GM12878 (cell line): ENCODE measurements at regions not wholly inside any gene's neighbourhood (a gene's known extent, or its start where the extent isn't known, plus 50 kb on each side); places are given as distances from the start of the nearest gene placed in this dataset.

ENCODE experiments used
- ATAC-seq: fragments of 200-7000 bp; cut with Tn5 transposase; 3 replicates; pipeline ENCODE4 v1.9.1; 2020; ENCODE audit warnings: mild to moderate bottlenecking, moderate library complexity
- BruUV-seq: library from RNA; stranded (reverse); fragments of 400-500 nt; replicated peaks from 2 replicates; lab custom pipeline; 2021; lab: Mats Ljungman, UMichigan
- CTCF ChIA-PET: fragments of 300-600 bp; sonication (Branson Sonifier 250); formaldehyde crosslinking; extraction: SDS; loops from one replicate; lab custom pipeline; 2021; ENCODE audit warnings: inconsistent platforms; lab: Yijun Ruan, JAX
- POLR2A ChIA-PET: fragments of 350-600 bp; formaldehyde crosslinking; extraction: SDS; loops from one replicate; lab custom pipeline; 2021; ENCODE audit warnings: inconsistent platforms; lab: Charles Lee
- RAD21 ChIA-PET: fragments of 300-600 bp; sonication (Branson Sonifier 250); formaldehyde crosslinking; loops from one replicate; lab custom pipeline; 2023; ENCODE audit warnings: antibody characterized with exemption; ENCODE audit not compliant: unreplicated experiment; lab: Charles Lee
- SMC1A ChIA-PET: fragments of 300-600 bp; sonication (Branson Sonifier 250); formaldehyde crosslinking; loops from one replicate; lab custom pipeline; 2023; ENCODE audit not compliant: unreplicated experiment, uncharacterized antibody; lab: Charles Lee
- DNase-seq: peaks from one replicate; pipeline ENCODE4 v3.0.0-alpha.2; 2011; ENCODE audit warnings: low read depth, low spot score
- FAIRE-seq: peaks from 3 replicates; lab custom pipeline; 2011; peaks lifted over from hg19 to GRCh38; lab: Jason Lieb, UNC
- H2AFZ ChIP-seq: 2 replicates; pipeline ENCODE4 v1.6.0; 2011; ENCODE audit warnings: low read depth, low read length, control low read depth; ENCODE audit not compliant: control insufficient read depth
- H3K27ac ChIP-seq: 2 replicates; pipeline ENCODE4 v1.5.1; 2011; ENCODE audit warnings: control low read depth; ENCODE audit not compliant: control insufficient read depth, insufficient read depth
- H3K27me3 ChIP-seq, 2 experiments: replicated peaks in 1 of 2; 2 replicates each; pipeline versions ENCODE4 v1.6.0 to v1.6.1; 2011; ENCODE audit warnings: low read length in 1 of 2; ENCODE audit not compliant: control insufficient read depth in 2 of 2, insufficient read depth in 2 of 2
- H3K36me3 ChIP-seq, 2 experiments: 2 replicates each; pipeline ENCODE4 v1.5.1; 2011; ENCODE audit warnings: low read length in 1 of 2; ENCODE audit not compliant: control insufficient read depth in 2 of 2, insufficient read depth in 2 of 2
- H3K4me1 ChIP-seq: 2 replicates; pipeline ENCODE4 v1.6.1; 2011; ENCODE audit warnings: mild to moderate bottlenecking, low read length, moderate library complexity, mixed read lengths; ENCODE audit not compliant: control insufficient read depth, insufficient read depth
- H3K4me2 ChIP-seq: 2 replicates; pipeline ENCODE4 v1.6.0; 2011; ENCODE audit warnings: control low read depth; ENCODE audit not compliant: control insufficient read depth, insufficient read depth
- H3K4me3 ChIP-seq: fragments of 200-600 bp; sonication (generic); 2 replicates; pipeline ENCODE4 v1.5.1; 2016
- H3K79me2 ChIP-seq: 2 replicates; pipeline ENCODE4 v1.6.0; 2011; ENCODE audit warnings: low read length; ENCODE audit not compliant: control insufficient read depth, insufficient read depth
- H3K9ac ChIP-seq: 2 replicates; pipeline ENCODE4 v1.8.0; 2011; ENCODE audit warnings: low read length, control low read depth, mixed read lengths; ENCODE audit not compliant: control insufficient read depth, insufficient read depth
- H3K9me3 ChIP-seq: replicated peaks from 3 replicates; pipeline ENCODE4 v1.5.1; 2011; ENCODE audit warnings: mild to moderate bottlenecking, low read length; ENCODE audit not compliant: control insufficient read depth, insufficient read depth
- H4K20me1 ChIP-seq: 2 replicates; pipeline ENCODE4 v1.6.0; 2011; ENCODE audit not compliant: control insufficient read depth, insufficient read depth
- BCL11A ChIP-seq: IDR thresholded peaks from 2 replicates; pipeline ENCODE4 v1.6.1; 2011; ENCODE audit warnings: low read depth, low read length
- CBX3 ChIP-seq: fragments of 200-600 bp; sonication (generic); IDR thresholded peaks from 2 replicates; pipeline ENCODE4 v1.6.1; 2016; ENCODE audit warnings: low read depth, borderline replicate concordance
- FOS ChIP-seq: IDR thresholded peaks from 3 replicates; pipeline ENCODE4 v1.6.1; 2011; ENCODE audit warnings: borderline replicate concordance; ENCODE audit not compliant: insufficient read length; ENCODE audit errors: extremely low read depth
- MTA3 ChIP-seq: IDR thresholded peaks from 2 replicates; pipeline ENCODE4 v1.6.1; 2012; ENCODE audit warnings: low read length, inconsistent platforms, borderline replicate concordance
- NFYA ChIP-seq: IDR thresholded peaks from 2 replicates; pipeline ENCODE4 v1.6.1; 2011; ENCODE audit warnings: low read depth, mild to moderate bottlenecking, low read length, improper control_type of control experiment, borderline replicate concordance
- NR2C2 ChIP-seq: IDR thresholded peaks from 2 replicates; pipeline ENCODE4 v1.6.1; 2011; ENCODE audit warnings: borderline replicate concordance, low read depth; ENCODE audit not compliant: control insufficient read depth, insufficient read length
- NR2F1 ChIP-seq: fragments of 450-650 bp; conservative IDR thresholded peaks from 2 replicates; pipeline ENCODE4 v1.6.1; 2017; ENCODE audit warnings: mild to moderate bottlenecking
- RBBP5 ChIP-seq: fragments of 200-600 bp; sonication (generic); conservative IDR thresholded peaks from 2 replicates; pipeline ENCODE4 v1.6.1; 2016
- SMARCA5 ChIP-seq: fragments of 450-650 bp; IDR thresholded peaks from 2 replicates; pipeline ENCODE4 v1.6.1; 2017; ENCODE audit warnings: mild to moderate bottlenecking
- ZBED1 ChIP-seq: IDR thresholded peaks from 2 replicates; pipeline ENCODE4 v1.6.1; 2016; ENCODE audit warnings: borderline replicate concordance
- ZZZ3 ChIP-seq: IDR thresholded peaks from 2 replicates; pipeline ENCODE4 v1.6.1; 2011; ENCODE audit warnings: low read depth; ENCODE audit not compliant: control insufficient read depth, insufficient read length
- WGBS: methylation state at CpG from one replicate; pipeline ENCODE4 v1.1.6; 2016; ENCODE audit warnings: low lambda C conversion rate; ENCODE audit not compliant: insufficient replicate concordance, insufficient coverage; ENCODE audit errors: missing lambda C conversion rate; 5-methylcytosine and 5-hydroxymethylcytosine counted together
- in situ Hi-C: fragments of 300-500 bp; cut with MboI; formaldehyde crosslinking; loops from 9 replicates; pipeline ENCODE4 v1.14.3; 2018; ENCODE audit warnings: mixed read lengths
- intact Hi-C: fragments of 100-400 bp; cut with micrococcal nuclease; formaldehyde crosslinking; loops from one replicate; pipeline ENCODE4 v1.14.2; 2022; ENCODE audit not compliant: unreplicated experiment
- TF ChIP-seq, protein P1 (sequence below): fragments of 450-650 bp; formaldehyde crosslinking; IDR thresholded peaks from 2 replicates; pipeline ENCODE4 v1.4.0; 2022; ENCODE audit warnings: mild to moderate bottlenecking, moderate library complexity
- TF ChIP-seq, protein P2 (sequence below): fragments of 450-650 bp; formaldehyde crosslinking; IDR thresholded peaks from 2 replicates; pipeline ENCODE4 v1.4.0; 2020; ENCODE audit warnings: mild to moderate bottlenecking, moderate library complexity

DNA sequence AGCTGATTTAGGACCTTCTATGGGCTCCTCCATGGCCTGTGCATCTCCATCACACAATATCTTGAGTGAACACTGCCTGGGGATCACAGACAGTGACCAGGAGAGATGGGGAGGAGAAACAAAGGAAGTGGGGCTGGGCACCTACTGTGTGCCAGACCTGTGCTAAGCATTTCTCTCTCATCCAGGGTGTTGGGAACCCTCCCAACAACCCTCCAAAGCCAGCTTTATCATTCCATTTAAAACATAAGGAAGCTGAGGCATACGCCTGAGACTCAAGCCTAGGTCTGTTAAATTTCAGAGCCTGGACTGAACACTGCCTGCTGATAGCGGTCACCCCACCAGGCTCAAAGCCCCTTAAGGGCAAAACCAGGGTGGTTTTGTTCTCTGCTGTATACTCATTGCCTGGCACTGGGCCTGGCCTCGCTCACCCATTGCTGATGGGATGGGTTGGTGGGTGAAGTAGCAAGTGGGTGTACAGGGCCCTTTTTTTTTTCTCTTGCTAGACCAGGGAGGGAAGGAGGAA lies 130.1 kb downstream of the MN1 start (continued):
- TF ChIP-seq, protein P1, sequence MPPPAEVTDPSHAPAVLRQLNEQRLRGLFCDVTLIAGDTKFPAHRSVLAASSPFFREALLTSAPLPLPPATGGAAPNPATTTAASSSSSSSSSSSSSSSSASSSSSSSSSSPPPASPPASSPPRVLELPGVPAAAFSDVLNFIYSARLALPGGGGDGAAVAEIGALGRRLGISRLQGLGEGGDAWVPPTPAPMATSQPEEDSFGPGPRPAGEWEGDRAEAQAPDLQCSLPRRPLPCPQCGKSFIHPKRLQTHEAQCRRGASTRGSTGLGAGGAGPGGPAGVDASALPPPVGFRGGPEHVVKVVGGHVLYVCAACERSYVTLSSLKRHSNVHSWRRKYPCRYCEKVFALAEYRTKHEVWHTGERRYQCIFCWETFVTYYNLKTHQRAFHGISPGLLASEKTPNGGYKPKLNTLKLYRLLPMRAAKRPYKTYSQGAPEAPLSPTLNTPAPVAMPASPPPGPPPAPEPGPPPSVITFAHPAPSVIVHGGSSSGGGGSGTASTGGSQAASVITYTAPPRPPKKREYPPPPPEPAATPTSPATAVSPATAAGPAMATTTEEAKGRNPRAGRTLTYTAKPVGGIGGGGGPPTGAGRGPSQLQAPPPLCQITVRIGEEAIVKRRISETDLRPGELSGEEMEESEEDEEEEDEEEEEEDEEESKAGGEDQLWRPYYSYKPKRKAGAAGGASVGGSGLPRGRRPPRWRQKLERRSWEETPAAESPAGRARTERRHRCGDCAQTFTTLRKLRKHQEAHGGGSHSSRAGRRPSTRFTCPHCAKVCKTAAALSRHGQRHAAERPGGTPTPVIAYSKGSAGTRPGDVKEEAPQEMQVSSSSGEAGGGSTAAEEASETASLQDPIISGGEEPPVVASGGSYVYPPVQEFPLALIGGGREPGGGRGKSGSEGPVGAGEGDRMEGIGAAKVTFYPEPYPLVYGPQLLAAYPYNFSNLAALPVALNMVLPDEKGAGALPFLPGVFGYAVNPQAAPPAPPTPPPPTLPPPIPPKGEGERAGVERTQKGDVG (CRISPR knock-in tag), result no peak
- TF ChIP-seq FOS, result no peak

DNA sequence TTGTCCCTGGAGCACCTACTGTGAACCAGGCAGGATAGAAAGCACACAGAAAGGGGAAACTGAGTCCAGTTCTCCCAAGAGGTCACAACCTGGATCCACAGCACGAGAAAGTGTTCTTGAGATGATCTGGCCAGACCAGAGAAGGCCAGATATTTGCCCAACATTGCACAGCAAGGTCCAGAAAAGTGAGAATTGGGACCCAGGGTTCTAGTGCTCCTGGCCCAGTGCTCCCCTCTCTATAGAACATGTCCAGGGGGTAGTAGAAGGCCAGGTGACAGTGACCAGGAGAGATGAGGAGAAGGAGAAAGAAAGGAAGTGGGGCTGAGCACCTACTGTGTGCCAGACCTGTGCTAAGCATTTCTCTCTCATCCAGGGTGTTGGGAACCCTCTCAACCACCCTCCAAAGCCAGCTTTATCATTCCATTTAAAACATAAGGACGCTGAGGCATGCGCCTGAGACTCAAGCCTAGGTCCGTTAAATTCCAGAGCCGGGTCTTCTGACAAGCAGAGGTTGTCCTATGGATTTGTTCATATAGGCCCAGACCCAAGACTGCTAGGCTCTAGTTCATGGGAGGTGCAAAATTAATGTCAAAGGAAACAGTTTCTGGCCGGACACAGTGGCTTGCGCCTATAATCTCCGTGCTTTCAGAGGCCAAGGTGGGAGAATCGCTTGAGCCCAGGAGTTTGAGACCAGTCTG lies 128.7 kb downstream of the MN1 start:
- Histone ChIP-seq H2AFZ (no peak overlapping the region), H3K79me2 (no peaks in the 10 kb centered on the region), H3K4me3 (no peak overlapping the region), H3K27ac (no peak overlapping the region), H3K4me2 (no peak overlapping the region), H4K20me1 (no peaks in the 10 kb centered on the region), H3K9ac (no peak overlapping the region), H3K4me1 (no peaks in the 10 kb centered on the region), H3K9me3 (no peaks in the 10 kb centered on the region), H3K27me3 (no peaks in the 10 kb centered on the region; a peak in 2 of 4 replicates), H3K36me3 (no peaks in the 10 kb centered on the region)
- no peak for DNase-seq
- POLR2A ChIA-PET, result no interaction called here
- SMC1A ChIA-PET, result no interaction called here
- in situ Hi-C loops (no loop called here), intact Hi-C loops (no loop called here)
- CTCF ChIA-PET, result no interaction called here
- ATAC-seq, result no peak
- no TSS peak for BruUV-seq
- WGBS, result 33% methylated on average over 9 of the region's 9 CpGs
- FAIRE-seq, result no peak
- RAD21 ChIA-PET, result no interaction called here
- no peak for TF ChIP-seq NFYA
- TF ChIP-seq, protein P2, sequence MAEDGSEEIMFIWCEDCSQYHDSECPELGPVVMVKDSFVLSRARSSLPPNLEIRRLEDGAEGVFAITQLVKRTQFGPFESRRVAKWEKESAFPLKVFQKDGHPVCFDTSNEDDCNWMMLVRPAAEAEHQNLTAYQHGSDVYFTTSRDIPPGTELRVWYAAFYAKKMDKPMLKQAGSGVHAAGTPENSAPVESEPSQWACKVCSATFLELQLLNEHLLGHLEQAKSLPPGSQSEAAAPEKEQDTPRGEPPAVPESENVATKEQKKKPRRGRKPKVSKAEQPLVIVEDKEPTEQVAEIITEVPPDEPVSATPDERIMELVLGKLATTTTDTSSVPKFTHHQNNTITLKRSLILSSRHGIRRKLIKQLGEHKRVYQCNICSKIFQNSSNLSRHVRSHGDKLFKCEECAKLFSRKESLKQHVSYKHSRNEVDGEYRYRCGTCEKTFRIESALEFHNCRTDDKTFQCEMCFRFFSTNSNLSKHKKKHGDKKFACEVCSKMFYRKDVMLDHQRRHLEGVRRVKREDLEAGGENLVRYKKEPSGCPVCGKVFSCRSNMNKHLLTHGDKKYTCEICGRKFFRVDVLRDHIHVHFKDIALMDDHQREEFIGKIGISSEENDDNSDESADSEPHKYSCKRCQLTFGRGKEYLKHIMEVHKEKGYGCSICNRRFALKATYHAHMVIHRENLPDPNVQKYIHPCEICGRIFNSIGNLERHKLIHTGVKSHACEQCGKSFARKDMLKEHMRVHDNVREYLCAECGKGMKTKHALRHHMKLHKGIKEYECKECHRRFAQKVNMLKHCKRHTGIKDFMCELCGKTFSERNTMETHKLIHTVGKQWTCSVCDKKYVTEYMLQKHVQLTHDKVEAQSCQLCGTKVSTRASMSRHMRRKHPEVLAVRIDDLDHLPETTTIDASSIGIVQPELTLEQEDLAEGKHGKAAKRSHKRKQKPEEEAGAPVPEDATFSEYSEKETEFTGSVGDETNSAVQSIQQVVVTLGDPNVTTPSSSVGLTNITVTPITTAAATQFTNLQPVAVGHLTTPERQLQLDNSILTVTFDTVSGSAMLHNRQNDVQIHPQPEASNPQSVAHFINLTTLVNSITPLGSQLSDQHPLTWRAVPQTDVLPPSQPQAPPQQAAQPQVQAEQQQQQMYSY (CRISPR knock-in tag), result no peak
- TF ChIP-seq NR2F1, result no peak
- TF ChIP-seq MTA3, result no peak
- no peak for TF ChIP-seq RBBP5
- no peak for TF ChIP-seq NR2C2
- TF ChIP-seq ZZZ3, result no peak
- TF ChIP-seq SMARCA5, result no peak
- no peak for TF ChIP-seq BCL11A
- no peak for TF ChIP-seq ZBED1
- TF ChIP-seq CBX3, result no peak
